ENCODE measurements at regions not wholly inside any gene's neighbourhood (a gene's known extent, or its start where the extent isn't known, plus 50 kb on each side); places are given as distances from the start of the nearest gene placed in this dataset.

GRCh38 chr1:83813576-83813975 lies 185.4 kb downstream of the TTLL7 start:
- no peak overlapping the region for H3K4me3 ChIP-seq (ENCODE audit: low read length)
- DNase-seq (ENCODE audit: low read depth, low spot score), result no peak

GRCh38 chr1:83810144-83810543 lies 188.8 kb downstream of the TTLL7 start:
- H3K4me3 ChIP-seq (ENCODE audit: low read length), result no peak overlapping the region
- DNase-seq (ENCODE audit: low read depth, low spot score), result no peak

GRCh38 chr1:83808536-83808935 lies 190.4 kb downstream of the TTLL7 start:
- no peak overlapping the region for H3K4me3 ChIP-seq (ENCODE audit: low read length)
- no peak for DNase-seq (ENCODE audit: low read depth, low spot score)

- H3K4me3 ChIP-seq (ENCODE audit: low read length), result no peak overlapping the region
- DNase-seq (ENCODE audit: low read depth, low spot score), result no peak
Measured at GRCh38 chr1:83807821-83808220, 191.1 kb downstream of the TTLL7 start.

GRCh38 chr1:83807231-83807630 lies 191.7 kb downstream of the TTLL7 start:
- no peak overlapping the region for H3K4me3 ChIP-seq (ENCODE audit: low read length)
- DNase-seq (ENCODE audit: low read depth, low spot score), result no peak

- DNase-seq (ENCODE audit: low read depth, low spot score), result no peak
Measured at GRCh38 chr1:83805921-83806320, 193.0 kb downstream of the TTLL7 start.

GRCh38 chr1:83802460-83803152 lies 196.3 kb downstream of the TTLL7 start:
- H3K4me3 ChIP-seq (ENCODE audit: low read length), result no peak overlapping the region
- DNase-seq (ENCODE audit: low read depth, low spot score), result no peak

More at GRCh38 chr1:83805921-83806320, 193.0 kb downstream of the TTLL7 start:
- H3K4me3 ChIP-seq (ENCODE audit: low read length), result no peak overlapping the region

GRCh38 chr1:83802023-83802422 lies 196.9 kb downstream of the TTLL7 start:
- H3K4me3 ChIP-seq (ENCODE audit: low read length), result no peak overlapping the region
- no peak for DNase-seq (ENCODE audit: low read depth, low spot score)

GRCh38 chr1:83800066-83800465 lies 198.9 kb downstream of the TTLL7 start:
- H3K4me3 ChIP-seq (ENCODE audit: low read length), result no peak overlapping the region
- DNase-seq (ENCODE audit: low read depth, low spot score), result no peak

GRCh38 chr1:83799594-83799993 lies 199.3 kb downstream of the TTLL7 start:
- no peak for DNase-seq (ENCODE audit: low read depth, low spot score)
- H3K4me3 ChIP-seq (ENCODE audit: low read length), result no peak overlapping the region

GRCh38 chr1:83798965-83799364 lies 200.0 kb downstream of the TTLL7 start:
- H3K4me3 ChIP-seq (ENCODE audit: low read length), result no peak overlapping the region
- DNase-seq (ENCODE audit: low read depth, low spot score), result no peak

- no peak for DNase-seq (ENCODE audit: low read depth, low spot score)
- H3K4me3 ChIP-seq (ENCODE audit: low read length), result no peak overlapping the region
Measured at GRCh38 chr1:83796409-83796808, 202.5 kb downstream of the TTLL7 start.

- no peak for DNase-seq (ENCODE audit: low read depth, low spot score)
- no peak overlapping the region for H3K4me3 ChIP-seq (ENCODE audit: low read length)
Measured at GRCh38 chr1:83794384-83794783, 204.5 kb downstream of the TTLL7 start.

GRCh38 chr1:83791821-83792437 lies 207.0 kb downstream of the TTLL7 start:
- H3K4me3 ChIP-seq (ENCODE audit: low read length), result no peak overlapping the region
- DNase-seq (ENCODE audit: low read depth, low spot score), result no peak

GRCh38 chr1:83790446-83790845 lies 208.5 kb downstream of the TTLL7 start:
- peak; percentile 16 for DNase-seq (ENCODE audit: low read depth, low spot score)
- no peak overlapping the region for H3K4me3 ChIP-seq (ENCODE audit: low read length)

GRCh38 chr1:83787246-83787998 lies 211.5 kb downstream of the TTLL7 start:
- no peak overlapping the region for H3K4me3 ChIP-seq (ENCODE audit: low read length)

GRCh38 chr1:83781667-83782066 lies 217.3 kb downstream of the TTLL7 start:
- H3K4me3 ChIP-seq (ENCODE audit: low read length), result no peak overlapping the region

More at GRCh38 chr1:83787246-83787998, 211.5 kb downstream of the TTLL7 start:
- no peak for DNase-seq (ENCODE audit: low read depth, low spot score)

GRCh38 chr1:83779565-83779964 lies 219.4 kb downstream of the TTLL7 start:
- H3K4me3 ChIP-seq (ENCODE audit: low read length), result no peak overlapping the region
- DNase-seq (ENCODE audit: low read depth, low spot score), result no peak

More at GRCh38 chr1:83781667-83782066, 217.3 kb downstream of the TTLL7 start:
- DNase-seq (ENCODE audit: low read depth, low spot score), result no peak

GRCh38 chr1:83777758-83778101 lies 221.2 kb downstream of the TTLL7 start:
- no peak overlapping the region for H3K4me3 ChIP-seq (ENCODE audit: low read length)
- no peak for DNase-seq (ENCODE audit: low read depth, low spot score)
